Esophagus muscularis mucosa (tissue), 4 donors: ENCODE measurements at regions not wholly inside any gene's neighbourhood (a gene's known extent, or its start where the extent isn't known, plus 50 kb on each side); places are given as distances from the start of the nearest gene placed in this dataset.

Experiments used
- DNase-seq: peaks from one replicate; pipeline ENCODE4 v3.0.0-alpha.2; 2017; ENCODE audit errors: extremely low spot score
- H3K27ac ChIP-seq, 4 donors: fragments of 200-600 bp; sonication (generic); replicated peaks in 1 of 4; 1 replicate in 3 of 4; 2 replicates in 1 of 4; pipeline ENCODE4 v1.5.1; 2016 to 2019; ENCODE audit warnings: mild to moderate bottlenecking in 1 of 4
- H3K27me3 ChIP-seq, 4 donors: fragments of 200-600 bp; sonication (generic); one replicate each; pipeline versions ENCODE4 v1.5.1 to v1.6.0; 2016 to 2019
- H3K36me3 ChIP-seq, 4 donors: fragments of 200-600 bp; sonication (generic); one replicate each; pipeline ENCODE4 v1.5.1; 2016 to 2019
- H3K4me1 ChIP-seq, 4 donors: fragments of 200-600 bp; sonication (generic); one replicate each; pipeline ENCODE4 v1.5.1; 2016 to 2019
- H3K4me3 ChIP-seq, 4 donors: fragments of 200-600 bp; sonication (generic); 1 replicate in 2 of 4; 2 replicates in 2 of 4; pipeline ENCODE4 v1.5.1; 2016 to 2019; ENCODE audit warnings: mild to moderate bottlenecking in 4 of 4, moderate library complexity in 1 of 4
- H3K9me3 ChIP-seq, 4 donors: fragments of 200-600 bp; sonication (generic); 1 replicate in 3 of 4; 2 replicates in 1 of 4; pipeline ENCODE4 v1.5.1; 2016 to 2019
- CTCF ChIP-seq, 3 experiments: fragments of 200-600 bp in 2 of 3; fragments of 450-650 bp in 1 of 3; sonication (generic) in 2 of 3; IDR thresholded peaks; one replicate each; pipeline ENCODE4 v1.5.1; 2017 to 2019; ENCODE audit warnings: antibody characterized with exemption in 3 of 3, mild to moderate bottlenecking in 2 of 3, moderate library complexity in 1 of 3
- EP300 ChIP-seq: sonication (generic); formaldehyde crosslinking; IDR thresholded peaks from one replicate; pipeline ENCODE4 v1.6.1; 2017; ENCODE audit warnings: antibody characterized with exemption
- POLR2A ChIP-seq: fragments of 450-650 bp; IDR thresholded peaks from one replicate; pipeline ENCODE4 v1.6.1; 2017; ENCODE audit warnings: antibody characterized with exemption, moderate library complexity, mild to moderate bottlenecking, low read depth
- POLR2AphosphoS5 ChIP-seq, 2 donors: sonication (generic); formaldehyde crosslinking; IDR thresholded peaks; one replicate each; pipeline ENCODE4 v1.6.1; 2017; ENCODE audit warnings: antibody characterized with exemption in 2 of 2
- whole genome bisulfite sequencing: methylation state at CpG from one replicate; pipeline ENCODE4 v1.1.5; 2018; 5-methylcytosine and 5-hydroxymethylcytosine counted together
- intact Hi-C: fragments of 100-400 bp; cut with DNase I; formaldehyde crosslinking; loops from one replicate; pipeline ENCODE4 v1.15.1; 2023

GRCh38 chr1:97986041-97987005 is 65.5 kb upstream of the DPYD start:
- Histone ChIP-seq H3K4me3 (no peak overlapping the region), H3K4me1 (no peaks in the 10 kb centered on the region), H3K9me3 (no peaks in the 10 kb centered on the region), H3K27me3 (no peaks in the 10 kb centered on the region), H3K27ac (no peak overlapping the region), H3K36me3 (no peaks in the 10 kb centered on the region)
- DNase-seq = no peak
- 88% methylated on average over 15 of the region's 15 CpGs for WGBS
- TF ChIP-seq POLR2A (no peak), POLR2AphosphoS5 (IDR thresholded peaks at IDR 0.05) (no peak), CTCF (IDR thresholded peaks at IDR 0.05) (no peak), EP300 (no peak)
- intact Hi-C loops = no loop called here

DNA sequence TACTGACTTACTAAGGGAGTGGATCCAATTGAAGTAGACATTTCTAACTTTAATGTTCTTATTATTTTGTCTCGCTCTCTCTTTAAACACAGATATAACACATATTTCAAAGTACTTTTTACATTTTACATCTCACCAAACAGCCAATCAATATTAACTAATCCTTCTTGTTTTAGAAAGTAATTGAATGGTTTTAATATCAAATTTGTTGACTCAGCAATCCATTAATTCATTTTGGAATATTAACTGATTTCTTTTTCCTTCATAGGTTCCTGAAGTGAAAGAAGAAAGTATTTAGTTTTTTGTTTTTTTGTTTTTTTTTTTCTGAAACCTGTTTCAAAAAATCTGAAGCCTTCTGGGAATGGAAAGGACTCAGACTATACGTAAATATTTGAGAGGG is 62.3 kb upstream of the DPYD start:
- intact Hi-C loops = no loop called here
- H3K36me3 ChIP-seq = no peaks in the 10 kb centered on the region
- TF ChIP-seq EP300 = no peak
- WGBS = 86% methylated on average over 2 of the region's 2 CpGs
- no peaks in the 10 kb centered on the region for H3K27me3 ChIP-seq
- no peak for DNase-seq
- H3K27ac ChIP-seq = no peak overlapping the region
- H3K9me3 ChIP-seq = no peaks in the 10 kb centered on the region
- H3K4me3 ChIP-seq = no peak overlapping the region
- H3K4me1 ChIP-seq = no peaks in the 10 kb centered on the region

- no peak for DNase-seq
- Histone ChIP-seq H3K4me1 (no peaks in the 10 kb centered on the region), H3K4me3 (no peak overlapping the region), H3K9me3 (no peaks in the 10 kb centered on the region), H3K36me3 (no peaks in the 10 kb centered on the region), H3K27ac (no peak overlapping the region), H3K27me3 (no peaks in the 10 kb centered on the region)
- 95% methylated on average over 2 of the region's 2 CpGs for WGBS
- TF ChIP-seq POLR2AphosphoS5 (IDR thresholded peaks at IDR 0.05) (no peak), CTCF (IDR thresholded peaks at IDR 0.05) (no peak), EP300 (no peak)
- intact Hi-C loops = no loop called here
Observed at GRCh38 chr1:97980530-97980929, 59.7 kb upstream of the DPYD start.

DNA sequence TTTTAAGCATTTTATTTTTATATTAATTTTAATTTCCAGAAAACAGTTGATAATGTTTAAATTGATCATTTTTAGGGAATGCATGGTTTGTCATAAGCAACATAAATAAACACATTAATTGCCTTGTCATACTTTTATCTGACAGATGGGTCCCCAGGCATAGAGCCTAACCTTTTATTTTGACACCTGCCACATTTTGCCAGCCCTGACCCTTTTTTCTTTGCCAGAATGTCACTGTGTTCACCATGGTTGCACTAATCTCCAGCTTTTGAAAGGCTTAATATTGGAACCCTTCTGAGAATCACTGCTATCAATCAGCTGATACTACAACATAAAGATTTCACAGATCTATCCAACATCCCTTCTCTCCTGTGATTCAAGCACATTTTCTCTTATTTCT is 56.0 kb upstream of the DPYD start:
- Histone ChIP-seq H3K36me3 (no peaks in the 10 kb centered on the region), H3K9me3 (no peaks in the 10 kb centered on the region)
- intact Hi-C loops = no loop called here

More for the DNA sequence above, 56.0 kb upstream of the DPYD start:
- TF ChIP-seq POLR2AphosphoS5 (IDR thresholded peaks at IDR 0.05) = no peak
- TF ChIP-seq POLR2A = no peak
- no peak for TF ChIP-seq EP300
- TF ChIP-seq CTCF (IDR thresholded peaks at IDR 0.05) = no peak
- Histone ChIP-seq H3K27me3 (no peaks in the 10 kb centered on the region), H3K4me3 (no peak overlapping the region), H3K27ac (no peak overlapping the region), H3K4me1 (no peaks in the 10 kb centered on the region)
- no peak for DNase-seq
